MM.1S (cell line): ENCODE measurements at regions not wholly inside any gene's neighbourhood (a gene's known extent, or its start where the extent isn't known, plus 50 kb on each side); places are given as distances from the start of the nearest gene placed in this dataset.

Source experiments
- DNase-seq: peaks from one replicate; pipeline ENCODE4 v3.0.0-alpha.2; 2015
- H2AFZ ChIP-seq: fragments of 300-600 bp; sonication (generic); 2 replicates; pipeline ENCODE4 v1.6.0; 2016; ENCODE audit warnings: antibody characterized with exemption, low read length
- H3F3A ChIP-seq: fragments of 300-600 bp; sonication (generic); 2 replicates; pipeline ENCODE4 v1.6.1; 2016; ENCODE audit warnings: mild to moderate bottlenecking, antibody characterized with exemption, low read length, moderate library complexity, mixed read lengths; ENCODE audit not compliant: insufficient read depth
- H3K27ac ChIP-seq: fragments of 300-600 bp; sonication (generic); 2 replicates; pipeline ENCODE4 v1.5.1; 2016; ENCODE audit warnings: mild to moderate bottlenecking, low read length
- H3K27me3 ChIP-seq: fragments of 300-600 bp; sonication (generic); replicated peaks from 2 replicates; pipeline ENCODE4 v1.6.0; 2016; ENCODE audit warnings: low read length; ENCODE audit not compliant: insufficient read depth
- H3K36me3 ChIP-seq: fragments of 300-600 bp; sonication (generic); replicated peaks from 2 replicates; pipeline ENCODE4 v1.6.1; 2016; ENCODE audit warnings: mild to moderate bottlenecking, low read length, mixed read lengths; ENCODE audit not compliant: insufficient read depth
- H3K4me1 ChIP-seq: fragments of 300-600 bp; sonication (generic); 2 replicates; pipeline ENCODE4 v1.6.1; 2016; ENCODE audit warnings: low read length, mixed read lengths
- H3K4me2 ChIP-seq: fragments of 300-600 bp; sonication (generic); 2 replicates; pipeline ENCODE4 v1.6.0; 2016; ENCODE audit warnings: low read depth, low read length
- H3K4me3 ChIP-seq: fragments of 300-600 bp; sonication (generic); 2 replicates; pipeline ENCODE4 v1.5.1; 2016; ENCODE audit warnings: low read length, mixed read lengths
- H3K79me2 ChIP-seq: fragments of 300-600 bp; sonication (generic); 2 replicates; pipeline ENCODE4 v1.6.1; 2016; ENCODE audit warnings: mixed run types, low read length, mixed read lengths
- H3K9ac ChIP-seq: fragments of 300-600 bp; sonication (generic); 2 replicates; pipeline ENCODE4 v1.6.1; 2016; ENCODE audit warnings: low read length, mixed read lengths
- H3K9me2 ChIP-seq: fragments of 300-600 bp; sonication (generic); replicated peaks from 2 replicates; pipeline ENCODE4 v1.6.1; 2016; ENCODE audit warnings: mild to moderate bottlenecking, low read length, mixed read lengths; ENCODE audit not compliant: insufficient read depth
- H3K9me3 ChIP-seq: fragments of 300-600 bp; sonication (generic); replicated peaks from 2 replicates; pipeline ENCODE4 v1.6.1; 2016; ENCODE audit warnings: mild to moderate bottlenecking, low read length, mixed read lengths; ENCODE audit not compliant: insufficient read depth
- H4K20me1 ChIP-seq: fragments of 300-600 bp; sonication (generic); 2 replicates; pipeline ENCODE4 v1.6.1; 2016; ENCODE audit warnings: mild to moderate bottlenecking, low read length, moderate library complexity, mixed read lengths; ENCODE audit not compliant: insufficient read depth
- EZH2 ChIP-seq: fragments of 300-600 bp; sonication (generic); optimal IDR thresholded peaks from 2 replicates; pipeline ENCODE3; 2017; ENCODE audit warnings: low read depth, mild to moderate bottlenecking, antibody characterized with exemption, low read length, mixed read lengths
- EZH2phosphoT487 ChIP-seq: fragments of 300-600 bp; sonication (generic); IDR thresholded peaks from 2 replicates; pipeline ENCODE4 v1.6.1; 2018; ENCODE audit warnings: antibody characterized with exemption, low read length
- TF ChIP-seq, protein P1 (sequence below): fragments of 300-600 bp; sonication (generic); IDR thresholded peaks from 2 replicates; pipeline ENCODE4 v1.5.1; 2016; ENCODE audit warnings: antibody characterized with exemption, low read length, mixed read lengths

DNA sequence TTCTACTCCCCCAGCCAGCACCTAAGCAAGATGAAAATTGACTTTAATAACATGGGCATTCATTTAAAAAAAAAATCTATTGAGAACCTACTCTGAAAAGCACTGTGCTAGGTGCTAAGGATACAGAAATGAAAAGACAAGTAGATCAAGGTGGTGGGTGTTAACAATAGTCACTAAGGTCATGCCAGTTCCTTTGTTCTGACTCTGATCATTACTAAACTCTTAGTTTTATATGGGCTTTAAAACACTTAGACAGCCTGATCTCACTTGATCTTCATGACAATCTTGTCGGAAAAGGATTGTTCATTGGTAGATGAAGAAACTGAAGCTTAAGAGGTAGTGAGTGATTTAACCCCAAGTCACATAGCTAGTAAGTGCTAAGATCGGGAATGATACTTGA, 285.7 kb upstream of the PRDM1 start:
- Histone ChIP-seq H3K9me2 (no peaks in the 10 kb centered on the region), H3K4me3 (no peak overlapping the region), H4K20me1 (no peaks in the 10 kb centered on the region), H3K4me2 (no peak overlapping the region), H2AFZ (no peak overlapping the region), H3K79me2 (no peaks in the 10 kb centered on the region), H3F3A (no peaks in the 10 kb centered on the region), H3K9ac (no peak overlapping the region), H3K9me3 (no peaks in the 10 kb centered on the region), H3K4me1 (no peaks in the 10 kb centered on the region), H3K27me3 (no peaks in the 10 kb centered on the region), H3K36me3 (no peaks in the 10 kb centered on the region), H3K27ac (no peak overlapping the region)
- TF ChIP-seq EZH2, result no peak
- TF ChIP-seq, protein P1, sequence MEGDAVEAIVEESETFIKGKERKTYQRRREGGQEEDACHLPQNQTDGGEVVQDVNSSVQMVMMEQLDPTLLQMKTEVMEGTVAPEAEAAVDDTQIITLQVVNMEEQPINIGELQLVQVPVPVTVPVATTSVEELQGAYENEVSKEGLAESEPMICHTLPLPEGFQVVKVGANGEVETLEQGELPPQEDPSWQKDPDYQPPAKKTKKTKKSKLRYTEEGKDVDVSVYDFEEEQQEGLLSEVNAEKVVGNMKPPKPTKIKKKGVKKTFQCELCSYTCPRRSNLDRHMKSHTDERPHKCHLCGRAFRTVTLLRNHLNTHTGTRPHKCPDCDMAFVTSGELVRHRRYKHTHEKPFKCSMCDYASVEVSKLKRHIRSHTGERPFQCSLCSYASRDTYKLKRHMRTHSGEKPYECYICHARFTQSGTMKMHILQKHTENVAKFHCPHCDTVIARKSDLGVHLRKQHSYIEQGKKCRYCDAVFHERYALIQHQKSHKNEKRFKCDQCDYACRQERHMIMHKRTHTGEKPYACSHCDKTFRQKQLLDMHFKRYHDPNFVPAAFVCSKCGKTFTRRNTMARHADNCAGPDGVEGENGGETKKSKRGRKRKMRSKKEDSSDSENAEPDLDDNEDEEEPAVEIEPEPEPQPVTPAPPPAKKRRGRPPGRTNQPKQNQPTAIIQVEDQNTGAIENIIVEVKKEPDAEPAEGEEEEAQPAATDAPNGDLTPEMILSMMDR, result no peak
- TF ChIP-seq EZH2phosphoT487, result no peak
- DNase-seq, result no peak

DNA sequence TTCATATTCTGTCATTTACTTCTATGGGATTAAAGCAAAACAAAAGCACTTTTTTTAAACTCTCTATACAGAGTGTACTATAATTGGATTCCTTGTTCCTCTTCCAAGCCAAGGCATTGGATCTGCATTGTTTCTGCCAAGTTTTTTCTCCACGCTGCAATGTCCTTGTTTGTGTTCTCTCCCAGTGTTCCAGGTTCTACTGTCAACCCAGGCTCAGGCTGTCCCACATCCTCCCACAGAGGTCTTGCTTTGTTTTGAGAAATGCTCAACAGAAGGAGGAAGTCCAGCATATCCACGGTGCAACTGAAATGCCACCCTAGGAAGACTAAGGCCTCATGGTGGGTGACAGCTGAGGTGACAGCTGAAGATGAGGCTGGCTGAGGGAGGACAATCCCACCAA, 287.1 kb upstream of the PRDM1 start:
- Histone ChIP-seq H3K9me2 (no peaks in the 10 kb centered on the region), H3K79me2 (no peaks in the 10 kb centered on the region), H4K20me1 (no peaks in the 10 kb centered on the region), H3F3A (no peaks in the 10 kb centered on the region), H3K4me1 (peaks cover 6% of the 10 kb centered on the region; the same call in 1 of the 2 replicates), H2AFZ (no peak overlapping the region), H3K27ac (no peak overlapping the region), H3K27me3 (no peaks in the 10 kb centered on the region), H3K9ac (no peak overlapping the region), H3K4me2 (no peak overlapping the region), H3K4me3 (no peak overlapping the region), H3K36me3 (no peaks in the 10 kb centered on the region), H3K9me3 (no peaks in the 10 kb centered on the region)
- TF ChIP-seq EZH2, result no peak
- TF ChIP-seq, protein P1, result no peak
- TF ChIP-seq EZH2phosphoT487, result no peak
- no peak for DNase-seq

DNA sequence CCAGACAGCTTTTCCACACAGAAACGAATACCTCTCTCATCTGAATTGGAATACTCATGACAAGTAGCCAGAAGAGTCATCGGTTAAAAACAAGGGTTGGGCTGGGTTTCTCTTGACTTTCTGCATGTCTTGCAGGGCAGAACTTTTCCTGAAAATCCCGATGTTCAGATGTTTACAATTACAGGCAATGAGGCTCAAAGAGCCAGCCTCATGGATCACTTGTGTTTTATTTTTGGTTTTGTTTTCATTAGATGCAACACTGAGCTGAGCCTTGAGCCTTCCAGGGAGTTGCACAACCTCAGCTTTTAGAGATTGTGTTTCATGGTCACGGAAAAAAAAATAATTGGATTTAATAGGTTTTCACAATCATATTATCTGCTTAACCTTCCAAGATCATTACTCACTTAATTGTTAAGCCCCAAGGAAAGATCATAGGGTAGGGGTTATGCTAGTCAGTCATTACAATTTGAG, 288.1 kb upstream of the PRDM1 start:
- no peaks in the 10 kb centered on the region for H3K27me3 ChIP-seq
- H3K36me3 ChIP-seq, result no peaks in the 10 kb centered on the region
- peaks cover 14% of the 10 kb centered on the region for H3K4me1 ChIP-seq
- TF ChIP-seq EZH2, result no peak
- TF ChIP-seq, protein P1, result no peak
- TF ChIP-seq EZH2phosphoT487, result no peak
- H3K4me3 ChIP-seq, result no peak overlapping the region
- H4K20me1 ChIP-seq, result no peaks in the 10 kb centered on the region
- H3K9ac ChIP-seq, result no peak overlapping the region
- no peak overlapping the region for H3K27ac ChIP-seq
- no peak for DNase-seq
- H3K9me2 ChIP-seq, result no peaks in the 10 kb centered on the region
- H3K4me2 ChIP-seq, result no peak overlapping the region
- H2AFZ ChIP-seq, result no peak overlapping the region
- no peaks in the 10 kb centered on the region for H3K79me2 ChIP-seq
- no peaks in the 10 kb centered on the region for H3K9me3 ChIP-seq
- H3F3A ChIP-seq, result no peaks in the 10 kb centered on the region
